ENCODE measurements at regions not wholly inside any gene's neighbourhood (a gene's known extent, or its start where the extent isn't known, plus 50 kb on each side); places are given as distances from the start of the nearest gene placed in this dataset.

GRCh38 chr1:221794935-221795334, 53.0 kb upstream of the DUSP10 start:
- Histone ChIP-seq H3K9me3 (ENCODE audit: control insufficient read depth in 2 of 3, insufficient read depth in 1 of 3, low read length in 3 of 3) (no peaks in the 10 kb centered on the region), H3K4me1 (ENCODE audit: control insufficient read depth in 2 of 3, insufficient read depth in 2 of 3, low read depth in 1 of 3, low read length in 3 of 3) (no peaks in the 10 kb centered on the region), H3K36me3 (ENCODE audit: control insufficient read depth in 2 of 3, insufficient read depth in 3 of 3, low read length in 3 of 3) (no peaks in the 10 kb centered on the region), H3K27ac (ENCODE audit: low read depth in 2 of 2, low read length in 2 of 2) (no peak overlapping the region), H3K27me3 (ENCODE audit: control insufficient read depth, insufficient read depth, low read length) (no peaks in the 10 kb centered on the region), H3K9ac (ENCODE audit: low read length in 3 of 3) (no peak overlapping the region), H3K4me3 (ENCODE audit: low read length in 3 of 3) (no peak overlapping the region)
- TF ChIP-seq CTCF (IDR thresholded peaks at IDR 0.05; ENCODE audit: borderline replicate concordance, extremely low read depth, insufficient read depth), result no peak
- FAIRE-seq (no peak), DNase-seq (no peak)
- intact Hi-C loops (cut with DNase I), result no loop called here

DNA sequence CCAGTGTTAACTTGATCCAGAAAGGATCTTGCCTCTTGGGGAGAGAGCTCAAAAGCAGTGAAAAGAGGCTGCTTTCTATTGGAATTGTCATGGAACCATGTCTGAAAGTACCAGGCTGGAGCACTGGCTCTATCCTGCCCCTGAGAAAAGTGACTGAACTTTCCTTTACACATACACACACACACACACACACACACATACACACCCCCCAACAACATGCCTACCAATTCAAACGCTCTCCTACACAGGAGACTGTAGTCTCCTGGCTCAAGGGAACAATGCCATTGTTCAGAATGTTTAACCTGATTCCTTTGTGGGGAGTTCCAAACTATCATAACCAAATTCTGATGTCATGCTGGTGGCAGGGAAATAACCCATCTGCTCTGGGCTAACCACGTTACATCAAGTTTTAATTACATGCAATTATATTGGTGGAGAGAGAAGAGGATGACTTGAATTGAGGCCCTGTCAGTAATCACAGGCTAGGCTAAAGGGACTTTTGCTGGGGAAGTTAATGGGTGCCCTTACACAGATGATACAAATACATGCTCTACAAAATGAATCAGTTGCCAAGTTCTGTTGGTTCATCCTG, 52.3 kb upstream of the DUSP10 start:
- no peaks in the 10 kb centered on the region for H3K9me3 ChIP-seq (ENCODE audit: control insufficient read depth in 2 of 3, insufficient read depth in 1 of 3, low read length in 3 of 3)
- no peak for DNase-seq
- no peaks in the 10 kb centered on the region for H3K4me1 ChIP-seq (ENCODE audit: control insufficient read depth in 2 of 3, insufficient read depth in 2 of 3, low read depth in 1 of 3, low read length in 3 of 3)
- no peak for FAIRE-seq
- no peaks in the 10 kb centered on the region for H3K36me3 ChIP-seq (ENCODE audit: control insufficient read depth in 2 of 3, insufficient read depth in 3 of 3, low read length in 3 of 3)
- no peak overlapping the region for H3K4me3 ChIP-seq (ENCODE audit: low read length in 3 of 3)
- H3K27me3 ChIP-seq (ENCODE audit: control insufficient read depth, insufficient read depth, low read length), result no peaks in the 10 kb centered on the region
- no peak for TF ChIP-seq CTCF (IDR thresholded peaks at IDR 0.05; ENCODE audit: borderline replicate concordance, extremely low read depth, insufficient read depth)
- intact Hi-C loops (cut with DNase I), result no loop called here
- H3K27ac ChIP-seq (ENCODE audit: low read depth in 2 of 2, low read length in 2 of 2), result no peak overlapping the region
- H3K9ac ChIP-seq (ENCODE audit: low read length in 3 of 3), result no peak overlapping the region

DNA sequence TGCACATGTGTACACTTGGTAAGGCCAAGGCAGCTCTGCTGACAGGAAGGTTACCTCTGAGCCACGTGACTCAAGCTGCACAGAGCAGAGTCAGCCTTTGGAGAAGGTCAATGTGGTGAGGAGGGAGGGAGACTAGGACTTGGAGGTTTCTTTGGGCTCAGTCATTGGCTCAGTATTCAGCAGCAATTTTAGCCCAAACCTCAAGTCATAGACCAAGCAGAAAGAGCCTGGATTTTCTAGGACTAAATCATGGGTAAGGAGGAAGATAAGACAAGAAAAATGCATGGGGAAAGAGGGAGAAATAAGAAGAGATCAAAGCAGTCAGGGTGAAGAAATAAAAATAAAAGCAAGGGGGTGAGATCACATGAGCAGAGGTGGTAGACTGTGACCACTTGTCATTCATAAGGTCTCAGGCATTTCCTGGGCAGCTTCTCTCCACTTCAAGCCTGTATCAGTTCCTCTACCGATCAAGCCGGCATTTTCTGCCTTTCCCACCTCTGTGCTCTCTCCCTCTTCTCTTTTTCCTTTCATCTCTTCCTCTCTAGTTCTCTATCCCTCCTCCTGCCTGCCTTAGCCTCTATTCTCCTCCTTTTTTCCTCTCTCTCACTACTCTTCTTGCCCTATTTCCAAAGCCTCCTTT, 51.7 kb upstream of the DUSP10 start:
- no peak for FAIRE-seq

More for the DNA sequence above, 51.7 kb upstream of the DUSP10 start:
- H3K27me3 ChIP-seq (ENCODE audit: control insufficient read depth, insufficient read depth, low read length), result no peaks in the 10 kb centered on the region
- no peak overlapping the region for H3K27ac ChIP-seq (ENCODE audit: low read depth in 2 of 2, low read length in 2 of 2)
- intact Hi-C loops (cut with DNase I), result no loop called here
- no peak overlapping the region for H3K4me3 ChIP-seq (ENCODE audit: low read length in 3 of 3)
- TF ChIP-seq CTCF (IDR thresholded peaks at IDR 0.05; ENCODE audit: borderline replicate concordance, extremely low read depth, insufficient read depth), result no peak
- DNase-seq, result no peak
- H3K9me3 ChIP-seq (ENCODE audit: control insufficient read depth in 2 of 3, insufficient read depth in 1 of 3, low read length in 3 of 3), result no peaks in the 10 kb centered on the region
- no peaks in the 10 kb centered on the region for H3K36me3 ChIP-seq (ENCODE audit: control insufficient read depth in 2 of 3, insufficient read depth in 3 of 3, low read length in 3 of 3)
- no peak overlapping the region for H3K9ac ChIP-seq (ENCODE audit: low read length in 3 of 3)
- no peaks in the 10 kb centered on the region for H3K4me1 ChIP-seq (ENCODE audit: control insufficient read depth in 2 of 3, insufficient read depth in 2 of 3, low read depth in 1 of 3, low read length in 3 of 3)
